Endothelial cell of umbilical vein (primary cell): ENCODE measurements at regions not wholly inside any gene's neighbourhood (a gene's known extent, or its start where the extent isn't known, plus 50 kb on each side); places are given as distances from the start of the nearest gene placed in this dataset.

Experiments used
- CTCF ChIP-seq, 2 donors: IDR thresholded peaks; 1 replicate in 1 of 2; 2 replicates in 1 of 2; pipeline ENCODE4 v1.5.1; 2011; ENCODE audit warnings: low read length in 2 of 2, mild to moderate bottlenecking in 2 of 2, moderate library complexity in 2 of 2, control low read depth in 1 of 2, inconsistent platforms in 1 of 2, low read depth in 1 of 2; ENCODE audit not compliant: insufficient read depth in 1 of 2; ENCODE audit errors: extremely low read depth in 1 of 2
- EZH2 ChIP-seq: IDR thresholded peaks from 2 replicates; pipeline ENCODE4 v1.6.1; 2012; ENCODE audit warnings: borderline replicate concordance, low read depth, mild to moderate bottlenecking, moderate library complexity, low read length, inconsistent platforms; ENCODE audit not compliant: severe bottlenecking
- JUN ChIP-seq: IDR thresholded peaks from 2 replicates; pipeline ENCODE4 v1.6.1; 2011; ENCODE audit warnings: borderline replicate concordance, low read depth; ENCODE audit not compliant: insufficient read length, insufficient read depth
- MAX ChIP-seq: IDR thresholded peaks from 2 replicates; pipeline ENCODE4 v1.6.1; 2011; ENCODE audit not compliant: insufficient read depth, insufficient read length
- POLR2A ChIP-seq: IDR thresholded peaks from 2 replicates; pipeline ENCODE4 v1.6.1; 2012; ENCODE audit warnings: low read depth, mild to moderate bottlenecking, control low read depth, low read length

DNA sequence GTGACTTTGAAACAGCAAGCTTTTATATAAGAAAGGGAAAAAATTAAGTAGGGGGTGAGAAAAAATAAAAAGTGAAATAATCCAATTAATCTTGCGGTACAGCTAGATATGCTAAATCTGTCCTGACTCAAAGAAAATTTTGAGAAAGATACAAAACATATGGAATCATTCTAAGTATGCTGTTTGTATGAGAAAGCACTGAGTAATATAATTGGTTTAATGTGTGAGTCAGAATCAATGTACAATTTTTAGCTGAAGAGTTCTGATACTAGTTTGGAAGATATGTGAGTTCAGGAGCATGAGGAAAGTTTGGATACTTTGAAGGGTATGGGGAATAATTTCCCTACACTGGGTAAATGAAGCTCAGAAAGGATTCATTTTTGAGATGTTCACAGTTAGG lies 190.9 kb upstream of the RASSF8 start:
- TF ChIP-seq POLR2A (no peak), JUN (no peak), CTCF (IDR thresholded peaks at IDR 0.05; ENCODE audit: extremely low read depth in 1 of 2, insufficient read depth in 1 of 2, low read depth in 1 of 2, low read length in 2 of 2) (no peak), MAX (no peak), EZH2 (no peak)
